ENCODE measurements at regions not wholly inside any gene's neighbourhood (a gene's known extent, or its start where the extent isn't known, plus 50 kb on each side); places are given as distances from the start of the nearest gene placed in this dataset.

DNA sequence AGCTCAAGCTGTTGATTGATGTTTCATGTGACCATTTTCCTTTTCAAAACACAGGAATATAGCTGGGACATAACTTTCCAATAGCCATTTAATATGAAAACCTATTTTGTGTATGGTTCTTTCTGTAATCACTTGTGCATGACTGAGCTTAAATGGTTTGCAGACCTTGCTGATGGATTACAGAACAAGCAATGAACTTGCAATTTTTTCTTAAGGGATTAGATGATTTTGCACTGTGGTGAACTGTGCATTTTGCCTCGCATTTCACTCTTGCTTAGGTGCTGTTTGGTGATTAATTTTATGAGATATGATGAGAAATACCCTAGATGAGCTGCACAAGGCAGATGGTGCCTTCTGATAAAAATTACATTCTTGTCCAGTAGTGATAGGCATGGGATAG lies 419.0 kb upstream of the FBXO33 start:
- TF ChIP-seq CTCF (IDR thresholded peaks at IDR 0.05) (no peak), POLR2A (IDR thresholded peaks at IDR 0.05) (no peak), EP300 (IDR thresholded peaks at IDR 0.05) (no peak)
